ENCODE measurements at regions not wholly inside any gene's neighbourhood (a gene's known extent, or its start where the extent isn't known, plus 50 kb on each side); places are given as distances from the start of the nearest gene placed in this dataset.

- H3K27me3 ChIP-seq, result no peaks in the 10 kb centered on the region
- H3K4me3 ChIP-seq, result no peak overlapping the region
- WGBS, 4 donors, result 84 to 90% (median 88%) methylated on average over 6 of the region's 6 CpGs
- no peaks in the 10 kb centered on the region for H3K4me1 ChIP-seq
- H3K27ac ChIP-seq, result no peak overlapping the region
- no peak for ATAC-seq
- no peaks in the 10 kb centered on the region for H3K36me3 ChIP-seq
- no peak for TF ChIP-seq POLR2A (IDR thresholded peaks at IDR 0.05)
- no peak for TF ChIP-seq CTCF (IDR thresholded peaks at IDR 0.05)
- intact Hi-C loops (cut with DNase I), result no loop called here
- DNase-seq, result no peak
- H3K9me3 ChIP-seq, result peaks cover 0 to 12% (median 0%) of the 10 kb centered on the region in 12 donors
Observed at GRCh38 chr1:244128591-244129383, 77.7 kb downstream of the ZBTB18 start.

GRCh38 chr1:244137276-244137675 lies 86.2 kb downstream of the ZBTB18 start:
- H3K27ac ChIP-seq, result peak overlapping the region in 8 of 12 donors; percentile 35 to 79 (median 67)
- peak overlapping the region in 1 of 12 donors; percentile 28 for H3K4me3 ChIP-seq
- TF ChIP-seq CTCF (IDR thresholded peaks at IDR 0.05), result no peak
- TF ChIP-seq POLR2A (IDR thresholded peaks at IDR 0.05), result no peak
- no peak for ATAC-seq
- intact Hi-C loops (cut with DNase I), result no loop called here
- H3K9me3 ChIP-seq, result peaks cover 0 to 4% (median 0%) of the 10 kb centered on the region in 12 donors
- WGBS, 4 donors, result 50 to 62% (median 59%) methylated on average over 2 of the region's 2 CpGs
- DNase-seq, result no peak
- peaks cover 0 to 9% (median 0%) of the 10 kb centered on the region in 9 donors for H3K27me3 ChIP-seq
- peaks cover 0 to 24% (median 5%) of the 10 kb centered on the region in 12 donors for H3K4me1 ChIP-seq
- no peaks in the 10 kb centered on the region for H3K36me3 ChIP-seq

GRCh38 chr1:244137725-244138124 lies 86.6 kb downstream of the ZBTB18 start:
- Histone ChIP-seq H3K27ac (peak overlapping the region in 10 of 12 donors; percentile 28 to 79 (median 65)), H3K9me3 (peaks cover 0 to 4% (median 0%) of the 10 kb centered on the region in 12 donors), H3K27me3 (peaks cover 0 to 9% (median 0%) of the 10 kb centered on the region in 9 donors), H3K4me3 (peak overlapping the region in 1 of 12 donors; percentile 28), H3K4me1 (peaks cover 0 to 24% (median 5%) of the 10 kb centered on the region in 12 donors), H3K36me3 (no peaks in the 10 kb centered on the region)
- no peak for TF ChIP-seq POLR2A (IDR thresholded peaks at IDR 0.05)
- no peak for TF ChIP-seq CTCF (IDR thresholded peaks at IDR 0.05)
- DNase-seq (no peak), ATAC-seq (peak in 1 of 4 donors; percentile 36)
- WGBS, 4 donors, result 63 to 77% (median 67%) methylated on average over 6 of the region's 6 CpGs
- intact Hi-C loops (cut with DNase I), result no loop called here

- Histone ChIP-seq H3K4me3 (no peak overlapping the region), H3K27ac (peak overlapping the region in 11 of 12 donors; percentile 27 to 79 (median 64)), H3K36me3 (no peaks in the 10 kb centered on the region), H3K4me1 (peaks cover 0 to 24% (median 5%) of the 10 kb centered on the region in 12 donors), H3K9me3 (peaks cover 0 to 4% (median 0%) of the 10 kb centered on the region in 12 donors), H3K27me3 (peaks cover 0 to 9% (median 0%) of the 10 kb centered on the region in 9 donors)
- DNase-seq (peak in 4 of 5 donors; percentile 28 to 62 (median 38)), ATAC-seq (peak; percentile 54 to 95 (median 62))
- TF ChIP-seq POLR2A (IDR thresholded peaks at IDR 0.05) (no peak), CTCF (IDR thresholded peaks at IDR 0.05) (no peak)
- WGBS, 4 donors, result 59 to 79% (median 67%) methylated on average over 7 of the region's 7 CpGs
- intact Hi-C loops (cut with DNase I), result no loop called here
Observed at GRCh38 chr1:244138399-244138798, 87.3 kb downstream of the ZBTB18 start.
